HG02678 (cell line): ENCODE measurements at regions not wholly inside any gene's neighbourhood (a gene's known extent, or its start where the extent isn't known, plus 50 kb on each side); places are given as distances from the start of the nearest gene placed in this dataset.
"Not testable (repeated sequence)": the region's sequence is repeated elsewhere in the genome, so short reads cannot be mapped to it uniquely, and the experiment has no call there.

Experiments
- ATAC-seq: cut with Tn5 transposase; IDR thresholded peaks from one replicate; pipeline ENCODE4 v1.9.1; 2021; ENCODE audit warnings: mild to moderate bottlenecking, moderate library complexity; ENCODE audit not compliant: unreplicated experiment

DNA sequence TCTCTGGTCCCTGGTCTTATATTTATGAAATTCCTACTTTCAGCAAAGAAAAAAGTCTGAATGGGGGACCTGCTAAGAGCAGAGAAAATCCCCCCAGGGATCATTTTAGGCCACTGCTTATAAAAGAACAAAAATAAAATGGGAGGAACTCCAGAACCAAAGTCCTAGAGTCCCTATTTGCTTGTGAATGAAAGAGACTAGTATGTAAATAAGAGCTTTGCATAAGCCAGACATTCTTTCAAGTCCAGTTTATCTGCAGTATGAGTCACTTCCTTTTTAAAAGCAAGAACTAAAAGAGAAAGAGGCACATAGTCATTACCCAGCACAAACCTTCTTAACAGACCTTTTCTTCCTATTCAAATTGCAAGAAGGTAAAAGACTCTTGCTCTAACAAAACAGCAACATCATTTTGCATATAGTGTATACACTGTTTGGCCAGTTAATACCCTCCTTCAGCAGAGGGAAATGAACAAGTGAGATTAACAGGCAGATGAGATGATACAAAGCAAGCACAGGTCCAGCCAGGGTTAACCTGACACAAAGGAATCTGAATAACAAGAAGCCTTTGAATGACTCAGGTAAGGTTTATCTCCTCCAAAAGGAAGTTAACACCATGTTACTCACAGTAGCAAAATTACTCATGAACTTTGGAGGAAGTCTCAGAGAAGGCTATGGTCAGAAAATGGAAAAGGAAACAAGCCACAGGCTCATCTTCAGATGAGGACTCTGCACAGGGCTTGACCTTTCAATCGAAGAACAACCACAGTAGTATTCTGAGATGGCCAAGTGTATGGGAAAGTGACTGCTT is 87.3 kb downstream of the PHLDA1 start:
- peak; percentile 96 for ATAC-seq

DNA sequence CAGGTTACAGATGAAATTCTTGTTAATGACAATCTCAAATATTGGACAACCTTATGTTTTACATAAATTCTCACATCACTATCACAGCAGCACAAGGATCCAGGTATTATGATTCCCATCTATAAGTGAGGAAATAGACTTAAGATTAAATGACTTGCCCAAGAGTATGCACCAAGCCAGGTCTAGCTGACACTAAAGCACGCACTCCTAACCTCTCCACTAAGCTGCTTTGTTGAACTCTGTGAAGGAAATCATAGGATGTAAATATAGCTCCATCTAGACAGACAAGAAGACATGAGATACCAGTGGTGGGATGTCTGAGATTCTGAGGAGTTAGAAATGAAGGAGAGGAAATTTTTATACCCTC is 87.9 kb downstream of the PHLDA1 start:
- no peak for ATAC-seq

DNA sequence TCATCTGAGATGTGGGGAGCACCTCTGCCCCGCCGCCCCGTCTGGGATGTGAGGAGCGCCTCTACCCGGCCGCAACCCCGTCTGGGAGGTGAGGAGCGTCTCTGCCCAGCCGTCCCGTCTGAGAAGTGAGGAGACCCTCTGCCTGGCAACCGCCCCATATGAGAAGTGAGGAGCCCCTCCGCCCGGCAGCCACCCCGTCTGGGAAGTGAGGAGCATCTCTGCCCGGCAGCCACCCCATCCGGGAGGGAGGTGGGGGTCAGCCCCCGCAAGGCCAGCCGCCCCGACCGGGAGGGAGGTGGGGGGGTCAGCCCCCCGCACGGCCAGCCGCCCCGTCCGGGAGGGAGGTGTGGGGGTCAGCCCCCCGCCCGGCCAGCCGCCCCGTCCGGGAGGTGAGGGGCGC is 89.9 kb downstream of the PHLDA1 start:
- ATAC-seq: not testable (repeated sequence)

DNA sequence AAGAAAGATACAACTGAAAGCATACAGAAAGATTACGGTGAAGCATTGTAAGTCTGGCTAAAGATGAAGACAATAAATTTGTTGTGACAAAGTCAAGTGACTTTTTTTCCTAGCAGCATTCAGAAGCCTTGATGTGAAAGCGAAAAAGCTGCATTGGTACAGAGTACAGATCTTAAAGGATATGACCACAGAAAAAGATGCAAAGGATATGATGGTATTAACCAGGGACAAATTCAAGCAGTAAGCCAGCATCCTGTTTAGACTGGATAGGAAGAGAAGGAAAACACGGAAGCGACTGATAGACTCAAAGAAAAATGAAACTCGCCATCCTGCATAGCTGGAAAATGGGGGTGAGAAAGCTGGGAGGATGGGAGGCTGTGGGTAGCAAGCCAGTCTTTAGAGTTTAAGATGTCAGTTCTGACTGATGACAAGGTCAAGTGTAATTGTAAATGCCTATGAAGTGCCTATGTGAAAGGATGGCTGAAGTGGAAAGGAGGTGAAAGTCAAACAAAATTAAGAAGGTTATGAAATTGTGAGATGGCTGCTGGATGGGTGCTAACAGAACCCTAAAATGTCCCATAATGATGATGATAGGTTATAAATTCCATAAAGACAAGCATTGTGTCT is 92.4 kb downstream of the PHLDA1 start:
- ATAC-seq: no peak

DNA sequence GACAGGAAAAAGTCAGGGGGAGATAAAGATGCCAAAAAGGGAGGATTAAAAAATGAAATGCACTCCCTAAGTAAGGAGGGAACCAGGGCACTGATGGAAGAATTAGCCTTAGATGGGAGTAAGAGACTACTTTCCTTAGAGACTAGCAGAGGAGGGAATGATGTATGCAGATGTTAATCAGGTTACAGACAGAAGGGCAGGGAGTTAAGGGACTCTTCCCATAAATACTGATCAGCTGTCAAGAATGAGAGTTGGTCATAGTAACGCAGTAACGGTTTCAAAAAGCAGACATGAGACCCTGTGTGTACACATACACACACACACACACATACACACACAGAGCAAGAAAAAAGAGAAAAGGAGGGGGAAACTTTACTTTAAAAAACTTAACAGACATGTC is 93.4 kb downstream of the PHLDA1 start:
- ATAC-seq: no peak

DNA sequence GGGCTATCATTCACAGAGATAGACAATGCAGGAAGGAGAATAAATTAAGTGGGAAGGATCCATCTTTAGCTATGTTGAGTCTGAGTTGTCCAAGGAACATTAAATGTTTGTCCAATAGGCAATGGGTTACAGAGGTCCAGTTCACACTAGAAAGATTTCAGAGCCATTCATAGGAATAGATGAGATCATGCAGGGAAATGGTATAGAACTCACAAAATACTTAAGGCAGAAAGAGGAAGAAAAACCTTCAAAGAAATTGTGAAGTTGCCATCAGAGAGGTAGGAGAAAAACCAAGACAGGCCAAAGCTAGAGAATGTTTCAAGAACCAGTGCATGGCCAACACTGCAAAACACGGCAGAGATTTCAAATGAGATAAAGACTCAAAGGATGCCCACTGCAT is 94.1 kb downstream of the PHLDA1 start:
- no peak for ATAC-seq

DNA sequence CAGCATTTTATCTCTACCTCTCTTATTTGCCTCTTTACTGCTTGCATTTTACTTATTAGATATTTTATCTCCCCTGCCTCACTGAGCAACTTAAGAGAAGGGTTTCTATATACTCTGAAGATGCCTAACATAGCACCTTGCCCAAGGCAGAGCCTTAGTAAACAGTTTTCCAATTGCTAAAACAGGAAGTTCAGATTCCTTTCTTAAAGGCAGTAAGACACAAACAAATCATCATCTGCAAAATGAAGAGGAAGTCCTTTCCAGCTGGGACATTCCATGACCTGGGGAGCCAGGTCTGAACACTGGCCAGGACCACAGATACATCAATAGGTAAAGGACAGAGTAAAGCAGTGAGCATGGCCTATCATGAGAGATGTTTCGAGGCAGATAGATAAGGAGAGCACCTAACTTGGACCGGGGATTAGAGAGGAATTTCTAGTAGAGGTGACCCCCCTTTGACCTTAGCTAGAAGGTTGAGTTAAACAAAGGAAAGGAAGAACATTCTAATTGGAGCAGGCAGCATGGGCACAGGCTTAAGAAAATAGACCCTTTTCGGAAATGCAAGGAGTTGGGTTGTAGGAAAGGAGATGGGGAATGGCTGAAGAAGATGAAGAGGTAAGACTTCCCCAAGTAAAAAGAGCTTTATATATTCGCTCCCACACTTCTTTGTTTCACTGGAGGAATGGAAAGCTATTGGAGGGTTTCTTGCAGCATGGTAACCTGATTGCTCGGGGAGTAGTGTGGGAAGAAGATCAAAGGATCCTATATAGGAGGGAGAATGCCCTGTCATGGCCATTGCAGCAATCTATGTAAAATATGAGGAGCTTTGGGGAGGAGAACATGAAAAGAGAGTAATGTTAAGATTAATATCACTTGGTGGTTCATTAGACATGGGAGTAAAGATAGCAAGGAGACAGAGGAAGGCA is 94.8 kb downstream of the PHLDA1 start:
- no peak for ATAC-seq

DNA sequence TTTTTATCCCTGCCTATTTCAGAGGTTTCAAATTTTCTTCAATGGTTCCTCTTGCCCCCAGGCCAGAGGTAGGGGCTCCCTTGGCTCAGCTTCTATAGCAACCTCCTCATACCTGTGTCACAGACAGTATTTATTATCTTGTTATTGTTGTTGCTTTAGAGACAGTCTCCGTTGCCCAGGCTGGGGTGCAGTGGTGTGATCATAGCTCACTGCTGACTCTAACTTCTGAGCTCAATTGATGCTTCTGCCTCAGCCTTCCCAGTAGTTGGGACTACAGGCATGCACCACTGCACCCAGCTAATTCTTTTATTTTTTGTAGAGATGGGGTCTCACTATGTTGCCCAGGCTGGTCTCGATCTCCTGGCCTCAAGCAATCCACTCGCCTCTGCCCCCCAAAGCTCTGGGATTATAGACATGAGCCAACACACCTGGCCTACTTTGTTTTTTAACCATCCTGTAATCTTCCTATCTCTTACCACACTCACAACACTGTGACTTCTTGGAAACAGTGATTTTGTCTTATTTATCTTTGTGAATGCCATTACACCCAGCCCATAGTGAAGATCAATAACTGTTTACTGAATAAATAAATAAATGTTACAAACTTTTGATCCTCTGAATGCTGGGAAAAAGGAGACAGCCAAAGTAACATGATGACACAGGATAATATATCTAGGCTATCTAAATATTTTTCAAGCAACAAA is 95.9 kb downstream of the PHLDA1 start:
- no peak for ATAC-seq

DNA sequence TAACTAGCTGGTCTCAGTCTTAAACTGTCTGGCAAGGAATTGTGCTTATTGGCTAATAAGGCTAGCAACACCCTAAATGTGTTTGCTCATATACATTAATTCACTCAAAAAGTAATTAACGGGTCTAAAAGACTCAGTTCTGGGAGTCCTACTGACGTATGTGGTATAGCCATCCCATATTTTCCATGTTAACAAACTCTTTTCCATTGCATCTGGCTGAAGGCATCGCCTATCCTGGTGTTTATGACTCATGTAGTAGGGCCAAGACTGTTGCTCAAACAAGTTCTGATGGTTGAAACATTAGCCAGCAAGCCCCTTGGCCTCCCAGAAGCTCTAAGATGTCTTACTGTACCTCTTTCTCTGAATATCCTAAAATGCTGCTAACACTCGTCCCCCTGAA is 98.5 kb downstream of the PHLDA1 start:
- ATAC-seq: no peak

DNA sequence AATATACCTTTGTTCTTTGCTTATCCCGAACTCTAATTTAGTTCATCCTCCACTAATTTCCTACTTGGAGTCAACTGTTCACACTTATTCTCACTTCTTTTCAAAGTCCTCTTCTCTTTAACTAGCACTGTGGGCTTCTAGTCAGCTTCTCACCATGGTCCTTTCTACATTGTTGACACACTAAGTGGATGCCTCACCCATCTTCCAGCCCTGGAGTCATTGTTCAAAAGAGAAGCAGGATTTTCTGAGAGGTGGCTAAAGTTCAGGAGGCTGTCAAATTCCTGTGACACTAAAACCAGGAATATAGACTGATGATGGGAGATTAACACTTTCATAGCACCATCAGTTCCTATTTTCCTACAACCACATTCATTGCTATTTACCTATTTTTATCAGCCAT is 99.3 kb downstream of the PHLDA1 start:
- ATAC-seq: no peak

DNA sequence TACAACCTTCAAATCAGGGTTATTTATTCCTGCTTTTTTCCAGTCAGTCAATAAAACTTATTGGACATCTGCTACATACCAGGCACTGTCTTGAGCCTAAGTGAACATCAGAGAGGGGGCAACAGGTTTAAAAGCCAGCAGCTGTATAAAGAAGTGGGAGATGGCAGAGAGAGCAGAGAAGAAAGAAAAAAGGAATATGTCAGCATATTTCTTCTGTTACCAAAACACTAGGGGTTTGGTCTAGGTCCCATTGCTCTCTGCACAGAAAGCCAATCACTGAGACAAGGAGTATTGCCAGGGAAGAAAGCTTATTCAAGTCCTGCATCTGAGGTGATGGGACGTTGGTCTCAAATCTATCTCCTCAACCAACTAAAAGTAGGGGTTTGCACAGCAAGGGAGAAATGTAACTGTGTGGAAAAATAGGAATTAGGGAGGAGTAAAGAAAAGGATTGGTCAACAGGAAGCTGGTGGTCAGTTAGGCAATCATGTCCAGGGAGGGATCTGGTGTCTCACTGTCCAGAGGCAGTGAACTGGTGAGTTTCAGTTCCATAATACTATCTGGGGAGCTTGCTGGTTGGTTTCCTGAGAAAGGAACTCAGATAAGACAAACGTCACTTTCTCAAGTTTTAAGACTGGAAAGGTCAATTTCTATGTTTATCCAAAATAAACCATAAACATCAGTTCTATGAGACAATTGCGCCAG is 107.5 kb downstream of the PHLDA1 start:
- no peak for ATAC-seq

DNA sequence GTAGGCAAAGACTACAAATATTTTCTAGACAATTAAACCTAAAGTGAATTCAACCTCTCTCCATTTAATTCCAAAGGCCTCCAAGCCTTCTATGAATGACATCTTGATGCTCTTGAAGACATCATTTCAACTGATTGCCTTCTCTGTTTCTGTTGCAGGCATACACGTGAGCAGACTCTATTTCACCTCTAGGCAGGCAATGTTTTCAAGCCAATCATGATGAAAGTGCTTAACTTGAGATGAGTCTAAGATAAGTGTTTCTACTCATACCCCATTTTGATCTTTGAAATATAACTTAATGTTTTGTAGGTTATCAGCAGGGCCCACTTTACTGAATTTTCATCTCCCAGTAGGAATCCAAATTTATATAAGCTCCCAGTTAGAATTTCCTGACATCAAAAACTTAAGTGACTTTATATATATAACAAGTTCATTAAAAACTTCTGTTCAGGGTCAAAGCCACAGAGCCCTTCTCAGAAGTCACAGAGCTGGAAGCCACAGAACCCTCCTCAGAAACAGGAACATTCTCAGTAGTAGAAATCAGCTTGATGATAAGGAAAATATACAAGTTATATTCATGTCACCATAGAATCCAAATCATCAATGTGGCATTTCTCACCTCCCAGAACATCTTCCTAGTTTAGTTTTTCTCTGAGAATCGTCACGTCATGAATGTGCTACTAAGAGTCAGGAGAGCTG is 108.5 kb downstream of the PHLDA1 start:
- ATAC-seq: no peak

DNA sequence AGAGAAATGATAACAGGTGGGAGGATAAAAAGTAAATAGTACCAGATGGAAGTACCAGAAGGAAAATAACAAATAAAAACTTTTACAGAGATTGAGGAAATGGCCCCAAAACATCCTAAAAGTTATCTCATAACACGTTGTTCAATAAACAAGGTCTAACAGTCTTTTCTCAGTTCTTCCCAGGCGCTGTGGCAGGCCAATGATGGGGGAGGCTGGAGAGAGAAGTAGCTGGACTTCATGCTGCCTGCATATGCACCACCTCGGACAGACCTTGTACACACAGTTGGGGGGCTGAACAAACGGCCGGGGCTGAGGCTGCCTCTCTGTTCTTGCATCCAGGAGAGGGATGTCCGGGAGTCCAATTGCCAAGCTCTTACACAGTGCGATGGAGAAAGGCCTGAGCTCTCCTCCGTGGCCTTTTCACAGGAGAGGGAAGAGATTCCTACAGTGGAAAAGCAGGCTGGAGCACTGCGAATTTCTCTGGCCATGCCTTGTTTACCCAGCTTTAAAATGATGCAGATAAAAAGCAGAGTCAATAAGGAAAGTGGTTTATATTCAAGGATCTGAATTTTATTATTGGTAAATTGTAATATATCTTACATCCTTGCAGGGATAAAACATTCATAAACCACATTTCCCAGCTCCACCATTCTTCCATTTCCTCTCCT is 109.8 kb downstream of the PHLDA1 start:
- no peak for ATAC-seq

DNA sequence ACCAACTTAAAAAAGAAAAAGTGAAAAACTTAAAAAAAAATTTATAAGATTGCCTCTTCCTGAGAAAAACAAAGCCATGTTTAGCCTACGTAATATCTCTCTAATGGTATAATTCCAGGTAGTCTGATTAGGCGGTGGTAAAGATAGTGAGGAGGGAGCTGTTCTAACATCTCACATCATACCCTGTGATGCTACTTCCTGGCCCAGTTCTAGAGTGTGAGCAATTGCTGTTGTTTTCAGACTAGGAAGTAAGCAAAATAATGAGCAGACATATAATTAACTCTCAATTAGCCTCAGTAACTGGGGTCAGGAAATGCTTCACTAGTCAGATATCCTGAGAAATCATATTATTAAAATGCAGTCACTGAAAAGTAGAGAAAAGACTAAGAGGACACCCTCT is 113.9 kb downstream of the PHLDA1 start:
- no peak for ATAC-seq

DNA sequence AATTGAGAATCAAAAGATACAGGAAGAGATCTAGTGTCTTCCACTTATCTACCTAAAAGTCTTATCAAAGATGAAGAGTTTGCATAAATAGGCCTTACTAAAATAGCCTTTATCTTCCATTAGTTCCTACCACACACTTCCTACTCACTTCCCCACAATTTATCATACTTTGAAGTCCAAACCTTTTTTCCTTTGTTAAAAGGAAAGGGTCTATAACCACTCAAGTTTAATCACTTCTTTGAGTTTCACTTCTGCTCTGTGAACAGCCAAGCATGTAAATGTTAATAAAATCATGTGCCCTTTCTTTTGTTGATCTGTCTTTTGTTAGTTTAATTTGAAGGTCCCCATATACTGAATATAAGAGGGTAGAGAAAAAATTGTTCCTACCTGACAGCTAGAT is 114.5 kb downstream of the PHLDA1 start:
- peak; percentile 74 for ATAC-seq

DNA sequence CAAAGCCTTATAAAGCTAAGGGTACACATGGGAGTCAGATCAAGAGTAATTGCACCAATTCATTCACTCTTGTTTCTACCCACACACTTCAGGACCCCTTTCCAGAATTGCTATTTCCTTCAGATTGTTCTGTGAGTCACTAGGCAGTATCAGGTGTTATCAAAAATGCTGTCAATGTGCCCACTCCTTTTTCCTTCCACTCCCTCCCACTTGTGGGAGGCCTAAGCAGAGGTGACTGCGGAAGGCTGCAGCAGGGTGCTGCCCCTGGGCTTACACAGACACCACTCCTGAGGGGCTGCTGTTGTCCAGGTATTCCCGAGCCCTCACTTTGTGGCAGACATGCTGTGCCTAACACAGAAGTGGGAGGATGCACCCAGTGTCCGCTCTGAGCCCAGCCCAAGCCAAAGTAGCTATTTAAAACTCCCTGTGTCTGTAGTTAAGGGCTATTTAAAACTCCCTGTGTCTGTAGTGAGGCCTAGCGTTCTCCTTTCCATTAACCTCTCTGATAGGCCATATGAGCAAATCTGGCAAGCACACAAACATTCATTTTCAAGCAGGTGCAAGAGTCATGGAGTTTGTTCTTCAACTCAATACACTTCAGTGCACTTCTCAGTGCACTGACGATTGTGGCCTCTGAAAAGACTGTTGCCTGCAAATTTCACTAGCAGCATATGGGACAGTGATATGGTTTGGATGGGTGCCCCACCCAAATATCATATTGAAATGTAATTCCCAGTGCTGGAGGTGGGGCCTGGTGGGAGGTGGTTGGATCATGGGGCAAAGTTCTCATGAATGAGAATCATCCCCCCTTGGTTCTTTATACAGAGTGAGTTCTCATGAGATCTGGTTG is 117.8 kb downstream of the PHLDA1 start:
- no peak for ATAC-seq

DNA sequence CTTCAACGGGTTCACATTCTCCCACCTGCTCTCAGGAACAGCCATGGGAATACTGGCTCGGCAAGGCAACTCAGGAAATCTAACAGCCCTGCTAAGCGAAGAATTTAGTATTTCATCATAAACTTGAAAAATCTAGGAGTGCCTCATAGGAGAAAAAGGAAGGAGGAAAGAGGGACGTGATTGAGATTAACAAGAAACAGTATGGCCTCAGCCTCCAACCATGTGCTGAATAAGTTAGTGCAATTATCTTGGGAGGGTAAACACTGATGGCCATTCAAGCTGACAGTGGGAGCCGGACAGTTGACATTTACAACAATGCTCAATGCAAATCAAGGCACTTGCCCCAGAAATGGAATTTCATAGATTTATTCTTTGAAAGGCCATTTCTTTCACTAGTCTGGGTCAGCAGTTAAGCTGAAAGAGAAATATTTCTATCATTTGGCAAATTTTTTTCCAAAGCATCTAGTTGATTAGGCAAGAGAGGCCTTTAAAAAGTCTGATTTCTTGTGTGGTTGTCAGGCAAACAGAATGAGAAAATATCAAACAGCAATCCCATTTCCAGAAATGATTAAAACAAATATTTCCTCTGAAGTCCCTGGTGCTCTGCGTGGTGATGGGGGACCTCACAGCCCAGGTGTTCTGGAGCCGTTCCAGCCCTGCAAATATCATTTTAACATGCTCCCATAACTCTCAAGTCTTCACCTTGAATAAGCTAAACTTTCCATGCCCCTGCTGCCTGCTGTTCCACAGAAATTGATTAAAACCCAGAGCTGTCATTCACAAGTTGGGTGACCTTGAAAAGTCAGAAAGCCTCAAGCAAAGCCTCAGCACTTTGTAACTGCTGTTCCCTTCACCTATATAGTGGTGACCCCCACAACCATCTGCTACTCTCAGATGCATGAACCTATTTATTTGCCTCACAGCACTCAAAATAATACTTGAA is 121.6 kb downstream of the PHLDA1 start:
- no peak for ATAC-seq
